Lower leg skin (tissue), 4 donors: ENCODE measurements at regions not wholly inside any gene's neighbourhood (a gene's known extent, or its start where the extent isn't known, plus 50 kb on each side); places are given as distances from the start of the nearest gene placed in this dataset.

ENCODE experiments used
- DNase-seq, 2 donors: peaks; one replicate each; pipeline ENCODE4 v3.0.0-alpha.2; 2019; ENCODE audit warnings: low spot score in 2 of 2
- H3K4me3 ChIP-seq: fragments of 200-600 bp; sonication (generic); 2 replicates; pipeline ENCODE4 v1.5.1; 2017; ENCODE audit warnings: mild to moderate bottlenecking, low read depth; ENCODE audit not compliant: poor library complexity, severe bottlenecking
- POLR2A ChIP-seq, 2 donors: fragments of 450-650 bp; IDR thresholded peaks; one replicate each; pipeline ENCODE4 v1.6.1; 2016 to 2017; ENCODE audit warnings: antibody characterized with exemption in 2 of 2, mild to moderate bottlenecking in 1 of 2, moderate library complexity in 1 of 2
- WGBS, 2 donors: methylation state at CpG; one replicate each; pipeline ENCODE4 v1.1.5; 2018; 5-methylcytosine and 5-hydroxymethylcytosine counted together
- intact Hi-C: fragments of 100-400 bp; cut with DNase I; formaldehyde crosslinking; loops from one replicate; pipeline ENCODE4 v1.15.0; 2023; ENCODE audit warnings: low total_unique reads
- TF ChIP-seq, protein P1 (sequence below), 3 donors: fragments of 450-650 bp; IDR thresholded peaks; one replicate each; pipeline ENCODE4 v1.5.1; 2016; ENCODE audit warnings: antibody characterized with exemption in 3 of 3, mild to moderate bottlenecking in 3 of 3, moderate library complexity in 2 of 3

DNA sequence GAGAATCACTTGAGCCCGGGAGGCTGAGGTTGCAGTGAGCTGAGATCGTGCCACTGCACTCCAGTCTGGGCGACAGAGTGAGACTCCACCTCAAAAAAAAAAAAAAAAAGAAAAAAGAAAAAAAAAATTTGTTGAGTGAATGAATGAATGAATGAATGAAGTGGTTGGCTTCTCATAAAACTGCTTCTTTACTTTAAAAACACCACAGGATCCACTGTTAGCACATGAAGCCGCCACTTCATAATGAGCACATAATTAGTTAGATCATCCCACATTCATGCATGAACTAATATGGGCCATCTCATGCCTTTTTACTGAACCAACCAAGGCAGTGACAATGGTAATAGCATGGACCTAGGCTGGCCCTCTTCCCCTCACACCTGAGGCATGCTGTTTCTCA is 135.0 kb upstream of the XYLT1 start:
- TF ChIP-seq, protein P1, sequence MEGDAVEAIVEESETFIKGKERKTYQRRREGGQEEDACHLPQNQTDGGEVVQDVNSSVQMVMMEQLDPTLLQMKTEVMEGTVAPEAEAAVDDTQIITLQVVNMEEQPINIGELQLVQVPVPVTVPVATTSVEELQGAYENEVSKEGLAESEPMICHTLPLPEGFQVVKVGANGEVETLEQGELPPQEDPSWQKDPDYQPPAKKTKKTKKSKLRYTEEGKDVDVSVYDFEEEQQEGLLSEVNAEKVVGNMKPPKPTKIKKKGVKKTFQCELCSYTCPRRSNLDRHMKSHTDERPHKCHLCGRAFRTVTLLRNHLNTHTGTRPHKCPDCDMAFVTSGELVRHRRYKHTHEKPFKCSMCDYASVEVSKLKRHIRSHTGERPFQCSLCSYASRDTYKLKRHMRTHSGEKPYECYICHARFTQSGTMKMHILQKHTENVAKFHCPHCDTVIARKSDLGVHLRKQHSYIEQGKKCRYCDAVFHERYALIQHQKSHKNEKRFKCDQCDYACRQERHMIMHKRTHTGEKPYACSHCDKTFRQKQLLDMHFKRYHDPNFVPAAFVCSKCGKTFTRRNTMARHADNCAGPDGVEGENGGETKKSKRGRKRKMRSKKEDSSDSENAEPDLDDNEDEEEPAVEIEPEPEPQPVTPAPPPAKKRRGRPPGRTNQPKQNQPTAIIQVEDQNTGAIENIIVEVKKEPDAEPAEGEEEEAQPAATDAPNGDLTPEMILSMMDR (IDR thresholded peaks at IDR 0.05): no peak
- no peak for TF ChIP-seq POLR2A (IDR thresholded peaks at IDR 0.05)
- no peak overlapping the region for H3K4me3 ChIP-seq
- 88 to 96% methylated on average over 4 of the region's 4 CpGs for WGBS, 2 donors
- intact Hi-C loops: no loop called here
- DNase-seq: no peak

DNA sequence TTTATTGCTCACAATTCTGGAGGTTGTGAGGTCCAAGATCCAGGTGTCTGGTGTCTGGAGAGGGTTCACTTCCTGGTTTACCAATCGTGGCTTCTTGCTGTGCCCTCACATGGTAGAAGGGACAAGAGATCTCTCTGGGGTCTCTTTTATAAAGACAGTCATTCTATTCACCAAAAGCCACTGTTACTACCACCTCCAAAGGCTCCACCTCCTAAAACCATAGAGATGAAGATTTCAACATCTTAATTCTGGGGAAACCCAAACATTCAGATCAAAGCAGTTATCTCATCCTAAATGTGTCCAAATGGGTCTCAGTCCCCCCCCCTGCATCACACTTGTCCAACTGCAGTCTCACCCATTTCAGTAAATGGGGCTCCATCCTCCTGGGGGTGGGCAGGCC is 132.9 kb upstream of the XYLT1 start:
- no peak overlapping the region for H3K4me3 ChIP-seq
- intact Hi-C loops: no loop called here
- 39 to 52% methylated on average over 1 of the region's 1 CpG for WGBS, 2 donors
- TF ChIP-seq POLR2A (IDR thresholded peaks at IDR 0.05): no peak
- TF ChIP-seq, protein P1 (IDR thresholded peaks at IDR 0.05): no peak
- no peak for DNase-seq

DNA sequence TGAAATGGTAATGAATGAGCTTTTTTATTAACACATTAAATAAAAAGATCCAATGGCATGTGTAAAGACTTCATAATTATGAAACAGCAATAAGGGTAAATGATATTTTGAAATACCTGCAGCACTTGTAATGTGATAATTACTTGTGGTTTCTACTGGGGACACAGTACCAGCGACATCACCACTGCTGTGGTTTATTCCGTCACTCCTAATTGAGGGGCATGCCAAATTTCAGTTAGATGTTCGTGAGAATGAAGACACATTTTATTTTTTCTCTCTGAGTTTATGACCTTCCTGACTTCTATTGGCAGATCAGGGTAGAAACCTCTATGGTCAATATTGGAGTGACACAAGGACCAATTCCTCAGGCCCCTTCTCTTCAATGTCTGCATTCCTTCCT is 131.9 kb upstream of the XYLT1 start:
- no peak for DNase-seq
- 43 to 47% methylated on average over 3 of the region's 3 CpGs for WGBS, 2 donors
- TF ChIP-seq, protein P1 (IDR thresholded peaks at IDR 0.05): no peak
- no peak for TF ChIP-seq POLR2A (IDR thresholded peaks at IDR 0.05)
- H3K4me3 ChIP-seq: no peak overlapping the region
- intact Hi-C loops: no loop called here

DNA sequence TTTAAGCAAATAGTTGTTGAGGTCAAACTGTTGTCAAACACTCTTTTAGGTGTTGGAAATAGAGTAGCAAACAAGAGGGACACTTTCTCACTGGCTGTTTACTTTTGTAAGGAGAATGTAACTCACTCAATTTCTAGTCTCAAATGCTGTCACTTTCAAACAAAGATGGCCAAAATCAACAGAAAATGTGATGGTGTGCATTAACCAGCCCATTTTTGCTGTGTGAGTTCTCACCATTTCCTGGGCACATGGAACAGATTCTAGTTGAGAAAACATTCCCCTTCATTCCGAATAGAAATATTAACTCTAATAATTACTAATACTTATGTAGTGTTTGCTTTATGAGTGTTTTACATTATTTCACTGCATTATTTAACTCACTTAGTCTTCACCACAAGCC is 128.2 kb upstream of the XYLT1 start:
- no peak for DNase-seq
- 97% methylated on average over 1 of the region's 1 CpG for WGBS, 2 donors
- intact Hi-C loops: no loop called here
- TF ChIP-seq, protein P1 (IDR thresholded peaks at IDR 0.05): no peak
- TF ChIP-seq POLR2A (IDR thresholded peaks at IDR 0.05): no peak
- no peak overlapping the region for H3K4me3 ChIP-seq

DNA sequence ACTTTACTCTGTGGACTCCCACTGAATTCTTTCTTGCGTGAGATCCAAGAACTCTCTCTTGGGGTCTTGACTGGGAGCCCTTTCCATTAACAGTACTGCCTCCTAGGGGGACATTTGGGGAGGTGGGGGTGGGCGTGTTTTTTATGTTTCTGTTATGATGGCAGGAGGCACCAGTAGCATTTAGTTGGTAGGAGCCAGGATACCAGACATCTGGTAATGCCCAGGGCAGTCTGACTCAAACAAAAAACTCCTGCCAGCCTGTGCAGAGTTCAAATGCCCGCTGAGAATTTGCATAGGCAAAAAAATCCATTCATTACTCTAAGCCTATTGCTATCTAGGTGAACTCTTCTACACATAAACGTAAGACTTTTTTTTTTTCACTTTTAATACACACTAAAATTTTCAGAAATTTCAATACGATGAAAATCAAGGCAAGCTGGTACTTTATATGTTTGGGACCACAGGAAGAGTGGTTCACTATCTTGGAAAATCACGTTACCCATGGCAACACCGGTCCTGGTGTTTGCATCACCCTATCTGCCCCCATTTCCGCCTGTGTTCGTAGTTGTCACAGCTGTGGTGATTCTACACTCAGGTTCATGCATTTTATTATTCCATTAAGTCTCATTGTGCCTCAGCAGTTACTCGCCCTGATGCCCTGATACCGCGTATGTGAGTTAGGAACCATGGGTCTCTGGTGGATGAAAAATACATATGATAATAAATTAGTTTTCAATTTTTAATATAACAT is 121.1 kb upstream of the XYLT1 start:
- DNase-seq: no peak
- TF ChIP-seq POLR2A (IDR thresholded peaks at IDR 0.05): no peak
- TF ChIP-seq, protein P1 (IDR thresholded peaks at IDR 0.05): no peak

More for the DNA sequence above, 121.1 kb upstream of the XYLT1 start:
- WGBS, 2 donors: 65 to 66% methylated on average over 12 of the region's 12 CpGs
- intact Hi-C loops: no loop called here
- no peak overlapping the region for H3K4me3 ChIP-seq
